ENCODE measurements at regions not wholly inside any gene's neighbourhood (a gene's known extent, or its start where the extent isn't known, plus 50 kb on each side); places are given as distances from the start of the nearest gene placed in this dataset.

- peak; percentile 48 for DNase-seq (ENCODE audit: low read depth)
- TF ChIP-seq CTCF (IDR thresholded peaks at IDR 0.05; ENCODE audit: insufficient read depth, low read length), result peak; percentile 17
- H3K4me3 ChIP-seq (ENCODE audit: low read depth, low read length), result no peak overlapping the region
Measured at GRCh38 chr13:24605923-24606372, 74.3 kb upstream of the ATP12A start.

GRCh38 chr13:24606486-24607170, 73.6 kb upstream of the ATP12A start:
- no peak overlapping the region for H3K4me3 ChIP-seq (ENCODE audit: low read depth, low read length)
- no peak for DNase-seq (ENCODE audit: low read depth)
- TF ChIP-seq CTCF (IDR thresholded peaks at IDR 0.05; ENCODE audit: insufficient read depth, low read length), result no peak

GRCh38 chr13:24610956-24611355, 69.3 kb upstream of the ATP12A start:
- DNase-seq (ENCODE audit: low read depth), result no peak
- no peak overlapping the region for H3K4me3 ChIP-seq (ENCODE audit: low read depth, low read length)
- TF ChIP-seq CTCF (IDR thresholded peaks at IDR 0.05; ENCODE audit: insufficient read depth, low read length), result no peak

GRCh38 chr13:24612726-24613125, 67.5 kb upstream of the ATP12A start:
- no peak for DNase-seq (ENCODE audit: low read depth)
- no peak overlapping the region for H3K4me3 ChIP-seq (ENCODE audit: low read depth, low read length)
- TF ChIP-seq CTCF (IDR thresholded peaks at IDR 0.05; ENCODE audit: insufficient read depth, low read length), result no peak

GRCh38 chr13:24613128-24613527, 67.1 kb upstream of the ATP12A start:
- TF ChIP-seq CTCF (IDR thresholded peaks at IDR 0.05; ENCODE audit: insufficient read depth, low read length), result no peak
- no peak for DNase-seq (ENCODE audit: low read depth)
- H3K4me3 ChIP-seq (ENCODE audit: low read depth, low read length), result no peak overlapping the region

GRCh38 chr13:24613755-24614154, 66.5 kb upstream of the ATP12A start:
- no peak for TF ChIP-seq CTCF (IDR thresholded peaks at IDR 0.05; ENCODE audit: insufficient read depth, low read length)
- no peak for DNase-seq (ENCODE audit: low read depth)
- H3K4me3 ChIP-seq (ENCODE audit: low read depth, low read length), result no peak overlapping the region
